ENCODE measurements at regions not wholly inside any gene's neighbourhood (a gene's known extent, or its start where the extent isn't known, plus 50 kb on each side); places are given as distances from the start of the nearest gene placed in this dataset.

DNA sequence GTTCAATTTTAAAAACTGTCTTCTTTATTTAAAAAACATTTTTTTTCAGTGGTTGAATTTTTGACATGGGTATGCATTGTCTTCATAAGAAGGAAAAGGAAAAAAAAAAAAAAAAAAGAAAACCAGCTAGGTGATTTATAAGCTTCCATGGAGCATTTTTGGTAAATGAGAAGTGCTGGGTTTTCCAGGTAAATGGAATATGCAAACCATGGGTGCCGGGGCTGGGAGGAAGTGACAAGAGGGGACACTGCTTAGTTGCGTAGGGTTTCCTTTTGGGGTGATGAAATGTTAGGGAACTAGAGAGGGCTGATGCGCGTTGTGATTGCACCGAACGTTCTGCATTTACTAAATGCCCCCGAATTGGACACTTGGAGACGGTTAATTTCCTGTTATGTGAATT is 217.4 kb upstream of the FOXF1 start:
- TF ChIP-seq ZFX (IDR thresholded peaks at IDR 0.05): no peak
- TF ChIP-seq, protein P1, sequence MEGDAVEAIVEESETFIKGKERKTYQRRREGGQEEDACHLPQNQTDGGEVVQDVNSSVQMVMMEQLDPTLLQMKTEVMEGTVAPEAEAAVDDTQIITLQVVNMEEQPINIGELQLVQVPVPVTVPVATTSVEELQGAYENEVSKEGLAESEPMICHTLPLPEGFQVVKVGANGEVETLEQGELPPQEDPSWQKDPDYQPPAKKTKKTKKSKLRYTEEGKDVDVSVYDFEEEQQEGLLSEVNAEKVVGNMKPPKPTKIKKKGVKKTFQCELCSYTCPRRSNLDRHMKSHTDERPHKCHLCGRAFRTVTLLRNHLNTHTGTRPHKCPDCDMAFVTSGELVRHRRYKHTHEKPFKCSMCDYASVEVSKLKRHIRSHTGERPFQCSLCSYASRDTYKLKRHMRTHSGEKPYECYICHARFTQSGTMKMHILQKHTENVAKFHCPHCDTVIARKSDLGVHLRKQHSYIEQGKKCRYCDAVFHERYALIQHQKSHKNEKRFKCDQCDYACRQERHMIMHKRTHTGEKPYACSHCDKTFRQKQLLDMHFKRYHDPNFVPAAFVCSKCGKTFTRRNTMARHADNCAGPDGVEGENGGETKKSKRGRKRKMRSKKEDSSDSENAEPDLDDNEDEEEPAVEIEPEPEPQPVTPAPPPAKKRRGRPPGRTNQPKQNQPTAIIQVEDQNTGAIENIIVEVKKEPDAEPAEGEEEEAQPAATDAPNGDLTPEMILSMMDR (conservative IDR thresholded peaks at IDR 0.05): no peak
- no peak overlapping the region for H3K27ac ChIP-seq

DNA sequence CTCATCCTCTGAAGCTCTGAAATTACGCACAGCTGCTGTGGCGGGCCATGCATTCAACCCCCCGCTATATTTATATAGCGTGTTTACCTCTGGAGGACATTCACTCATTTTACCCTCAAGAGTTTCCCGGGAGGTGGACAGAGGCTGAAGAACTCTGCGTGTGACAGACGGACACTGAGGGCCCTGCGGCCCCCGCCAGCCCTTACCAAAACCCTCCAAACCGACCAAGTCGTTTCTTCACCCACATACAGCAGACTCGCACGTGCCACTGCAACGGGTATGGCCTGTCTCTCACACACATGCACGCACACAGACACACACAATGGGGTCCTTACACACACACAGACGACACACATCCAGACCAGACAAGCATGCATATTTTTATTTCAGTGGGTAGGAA is 216.4 kb upstream of the FOXF1 start:
- no peak overlapping the region for H3K27ac ChIP-seq
- TF ChIP-seq, protein P1 (conservative IDR thresholded peaks at IDR 0.05): no peak
- no peak for TF ChIP-seq ZFX (IDR thresholded peaks at IDR 0.05)

- no peak overlapping the region for H3K27ac ChIP-seq
- TF ChIP-seq ZFX (IDR thresholded peaks at IDR 0.05): no peak
- TF ChIP-seq, protein P1 (conservative IDR thresholded peaks at IDR 0.05): no peak
These were observed 215.7 kb upstream of the FOXF1 start for GRCh38 chr16:86294535-86295196.

GRCh38 chr16:86296256-86296655 is 214.1 kb upstream of the FOXF1 start:
- no peak for TF ChIP-seq ZFX (IDR thresholded peaks at IDR 0.05)
- TF ChIP-seq, protein P1 (conservative IDR thresholded peaks at IDR 0.05): no peak

DNA sequence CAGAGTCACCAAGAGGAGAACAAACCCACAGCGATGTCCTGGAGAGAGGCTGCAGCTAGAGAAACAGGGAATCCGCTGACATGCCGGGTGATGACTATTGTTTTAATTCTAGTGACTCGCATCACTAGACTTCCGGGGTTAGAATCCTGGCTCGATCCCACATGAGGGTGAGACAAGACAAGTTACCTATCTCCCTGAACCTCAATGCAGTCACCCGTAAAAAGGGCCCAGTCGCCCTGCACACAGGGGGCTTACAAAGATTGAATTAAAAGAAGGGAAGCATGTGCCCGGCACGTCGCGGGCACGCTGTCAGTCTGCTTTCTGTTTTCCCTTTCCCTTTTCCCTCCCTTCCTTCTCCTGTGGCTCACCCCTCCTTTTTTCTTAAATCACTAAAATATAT is 212.9 kb upstream of the FOXF1 start:
- no peak overlapping the region for H3K27ac ChIP-seq
- no peak for TF ChIP-seq ZFX (IDR thresholded peaks at IDR 0.05)
- TF ChIP-seq, protein P1 (conservative IDR thresholded peaks at IDR 0.05): no peak

More at GRCh38 chr16:86296256-86296655, 214.1 kb upstream of the FOXF1 start:
- H3K27ac ChIP-seq: no peak overlapping the region

- TF ChIP-seq, protein P1 (conservative IDR thresholded peaks at IDR 0.05): no peak
- TF ChIP-seq ZFX (IDR thresholded peaks at IDR 0.05): no peak
- no peak overlapping the region for H3K27ac ChIP-seq
These were observed 212.2 kb upstream of the FOXF1 start for GRCh38 chr16:86297866-86298757.

DNA sequence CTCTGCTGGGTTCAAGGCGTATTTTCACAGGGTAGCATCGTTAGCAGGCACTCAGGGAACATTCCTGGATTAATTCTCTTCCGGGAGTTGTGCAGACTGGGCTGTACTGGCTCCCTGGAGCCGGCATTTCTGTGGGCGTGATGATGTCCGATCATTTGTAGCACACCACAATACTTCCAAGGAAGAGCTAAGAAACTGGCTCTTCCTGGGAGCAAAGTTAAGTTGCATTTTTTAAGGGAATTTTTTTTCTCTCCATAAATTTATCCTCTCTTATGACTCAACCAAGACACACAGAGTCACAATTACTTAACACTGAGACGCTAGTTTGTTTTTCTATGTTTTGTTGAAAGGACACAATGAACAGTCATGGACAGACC is 211.6 kb upstream of the FOXF1 start:
- TF ChIP-seq ZFX (IDR thresholded peaks at IDR 0.05): no peak
- TF ChIP-seq, protein P1 (conservative IDR thresholded peaks at IDR 0.05): no peak
- H3K27ac ChIP-seq: no peak overlapping the region

All from C4-2B (cell line).